ELF-1 (cell line): ENCODE measurements at regions not wholly inside any gene's neighbourhood (a gene's known extent, or its start where the extent isn't known, plus 50 kb on each side); places are given as distances from the start of the nearest gene placed in this dataset.
A peak's percentile ranks its signal among the peaks of the same experiment; 100 is the strongest.

Experiments
- DNase-seq: peaks from one replicate; pipeline ENCODE4 v3.0.0-alpha.2; 2016; ENCODE audit warnings: low read depth, low spot score

GRCh38 chr12:108037960-108038359 lies 91.1 kb upstream of the WSCD2 start:
- DNase-seq: no peak

DNA sequence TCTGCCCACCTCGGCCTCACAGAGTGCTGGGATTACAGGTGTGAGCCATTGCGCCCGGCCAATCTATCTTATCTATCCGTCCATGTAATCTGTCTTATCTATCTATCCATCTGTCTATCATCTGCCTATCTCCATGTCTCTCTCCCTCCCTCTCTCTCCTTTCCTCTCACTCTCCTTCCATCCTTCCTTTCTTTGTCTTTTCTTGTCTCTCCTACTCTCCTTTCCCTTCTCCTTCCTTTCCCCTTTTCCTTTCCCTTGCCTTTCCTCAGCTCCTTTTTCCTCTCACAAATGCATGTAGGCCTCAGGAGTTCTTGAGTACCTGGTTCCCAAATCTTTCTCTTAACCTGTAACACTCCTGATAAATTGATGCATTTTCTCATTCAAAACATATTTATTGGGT lies 89.3 kb upstream of the WSCD2 start:
- no peak for DNase-seq

DNA sequence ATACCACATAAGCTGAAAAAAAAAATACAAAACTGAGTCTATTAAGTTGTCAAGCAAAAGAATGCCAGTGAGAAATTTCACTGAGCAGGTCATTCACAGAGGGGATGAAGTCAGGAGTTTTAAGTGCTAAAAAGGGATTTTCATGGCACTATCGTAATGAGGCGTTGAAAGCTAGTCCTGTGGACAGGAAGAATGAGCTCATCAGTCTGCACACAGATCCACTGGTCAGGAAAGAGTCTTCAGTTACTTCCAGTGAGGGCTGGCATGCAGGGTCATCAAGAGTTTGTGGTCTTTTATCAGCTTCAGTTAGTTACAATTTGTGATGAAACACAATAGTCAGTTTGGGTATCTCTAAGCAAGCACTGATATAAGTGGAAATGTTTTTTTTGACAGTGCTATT lies 88.1 kb upstream of the WSCD2 start:
- no peak for DNase-seq

DNA sequence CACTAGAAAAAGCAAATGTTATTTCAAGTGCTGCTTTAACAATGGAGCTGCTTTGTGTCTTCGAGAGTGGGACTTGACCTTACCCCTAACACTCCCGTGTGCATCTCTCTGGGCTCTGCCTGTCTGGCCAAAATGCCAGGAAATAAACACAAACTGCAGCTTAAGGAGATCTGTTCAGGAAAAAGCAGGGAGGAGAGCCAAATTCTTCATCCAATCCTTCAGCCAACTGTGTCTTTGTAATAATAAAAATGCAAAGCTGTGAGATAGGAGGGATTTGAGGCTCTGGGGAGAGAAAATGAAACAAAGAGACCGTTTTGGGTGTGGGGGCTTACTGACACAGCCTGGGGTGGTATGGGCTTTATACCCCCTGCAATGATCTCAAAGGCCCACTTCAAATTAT lies 85.8 kb upstream of the WSCD2 start:
- DNase-seq: no peak

- DNase-seq: peak; percentile 56
Observed at GRCh38 chr12:108043750-108044533, 85.1 kb upstream of the WSCD2 start.

DNA sequence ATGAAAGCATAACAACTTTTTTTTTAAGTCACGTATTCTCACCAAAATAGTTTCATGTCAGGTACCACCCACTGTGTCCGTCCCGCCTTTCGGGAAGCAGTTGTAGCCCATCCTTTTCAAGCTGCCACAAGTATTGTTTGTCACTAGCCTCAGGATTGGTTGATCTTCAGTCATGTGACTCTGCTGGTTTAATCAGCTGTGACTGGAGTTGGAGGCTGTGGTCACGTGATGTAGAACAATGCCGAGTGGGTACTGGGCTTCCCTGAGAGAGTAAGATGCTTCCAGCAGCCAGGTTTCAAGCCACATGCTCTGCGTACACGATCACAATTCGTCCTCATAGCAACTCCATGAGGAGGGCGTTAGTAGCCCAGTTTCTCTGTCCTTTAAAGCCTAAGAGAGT lies 83.0 kb upstream of the WSCD2 start:
- DNase-seq: no peak

DNA sequence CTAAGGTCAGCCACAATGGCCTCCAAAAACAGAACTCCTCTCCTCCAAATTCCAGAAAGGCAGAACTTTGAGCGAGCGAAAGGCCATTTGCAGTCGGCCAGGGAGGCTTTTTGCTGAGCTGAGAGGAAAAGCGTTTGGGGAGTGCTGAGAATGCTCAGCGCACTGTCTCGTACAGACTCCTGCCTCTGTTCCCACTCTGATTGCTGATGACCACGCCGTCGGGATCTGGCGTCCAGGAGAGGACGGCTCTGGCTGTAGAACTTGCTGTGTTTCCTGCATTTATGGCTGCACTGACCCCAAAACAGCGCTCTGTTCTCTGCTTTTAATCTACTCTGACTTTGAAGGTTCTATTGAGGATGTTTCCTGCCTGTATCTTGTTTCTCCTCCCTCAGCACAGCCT lies 82.4 kb upstream of the WSCD2 start:
- no peak for DNase-seq

DNA sequence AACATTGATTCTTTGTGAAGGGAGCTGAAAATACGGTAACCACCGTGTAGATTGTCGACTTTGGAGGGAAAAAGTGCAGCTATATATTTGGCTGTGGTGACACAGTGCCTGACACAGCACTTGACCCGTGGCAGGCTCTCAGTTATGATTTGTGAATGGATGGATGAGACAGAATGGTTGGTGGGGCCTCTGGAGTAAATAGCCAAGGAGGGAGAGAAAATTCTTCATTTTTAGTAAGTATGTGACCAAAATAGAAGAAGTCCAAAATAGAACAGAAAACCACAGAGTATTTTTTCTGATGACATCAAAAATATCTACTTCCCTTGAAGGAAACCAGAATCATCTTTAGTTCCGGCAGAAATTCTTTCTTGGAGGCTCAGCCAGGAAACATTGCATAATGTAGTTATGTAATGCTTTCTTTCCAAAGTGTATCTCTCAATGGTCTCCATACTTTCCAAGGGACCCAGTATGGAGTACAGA lies 82.0 kb upstream of the WSCD2 start:
- no peak for DNase-seq

DNA sequence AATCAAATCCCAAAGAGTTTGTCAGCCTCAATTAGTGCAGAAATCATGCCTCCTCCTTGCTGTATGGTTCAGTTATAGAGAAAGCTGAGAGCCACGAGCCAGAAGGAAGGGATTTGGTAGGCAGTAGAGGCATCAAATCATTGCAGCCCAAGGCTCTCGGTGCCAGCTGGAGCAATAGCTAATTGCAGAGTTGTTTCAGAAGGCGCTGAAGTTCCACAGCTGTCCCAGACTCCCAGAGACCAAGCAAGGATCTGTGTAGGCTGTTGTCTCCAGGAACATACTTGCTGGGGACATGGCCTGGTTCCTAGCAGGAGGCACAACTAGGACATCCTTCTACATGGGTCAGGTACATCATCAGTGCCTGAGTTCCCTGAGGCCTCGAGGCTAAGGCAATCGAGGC lies 80.4 kb upstream of the WSCD2 start:
- DNase-seq: no peak

- no peak for DNase-seq
Observed at GRCh38 chr12:108050696-108051095, 78.4 kb upstream of the WSCD2 start.

GRCh38 chr12:108052260-108052659 lies 76.8 kb upstream of the WSCD2 start:
- no peak for DNase-seq

DNA sequence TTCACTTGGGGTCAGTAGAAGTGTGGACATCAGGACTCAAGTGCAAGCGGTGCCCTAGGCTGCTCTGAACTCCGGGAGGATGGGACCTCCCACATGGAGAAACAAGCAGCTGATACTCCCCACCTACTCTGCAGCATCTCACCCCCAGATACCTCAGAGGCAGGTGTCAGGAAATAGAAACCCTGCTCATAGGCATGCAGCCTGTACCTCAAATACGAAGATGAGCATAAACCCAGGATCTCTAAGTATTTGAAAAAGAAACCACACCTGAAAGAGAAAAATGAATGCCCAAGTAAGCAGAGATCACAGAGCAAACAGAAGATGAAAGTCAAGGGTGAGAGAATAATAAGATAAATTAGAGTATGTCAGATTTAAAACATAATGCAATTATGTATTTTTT lies 75.6 kb upstream of the WSCD2 start:
- DNase-seq: no peak

DNA sequence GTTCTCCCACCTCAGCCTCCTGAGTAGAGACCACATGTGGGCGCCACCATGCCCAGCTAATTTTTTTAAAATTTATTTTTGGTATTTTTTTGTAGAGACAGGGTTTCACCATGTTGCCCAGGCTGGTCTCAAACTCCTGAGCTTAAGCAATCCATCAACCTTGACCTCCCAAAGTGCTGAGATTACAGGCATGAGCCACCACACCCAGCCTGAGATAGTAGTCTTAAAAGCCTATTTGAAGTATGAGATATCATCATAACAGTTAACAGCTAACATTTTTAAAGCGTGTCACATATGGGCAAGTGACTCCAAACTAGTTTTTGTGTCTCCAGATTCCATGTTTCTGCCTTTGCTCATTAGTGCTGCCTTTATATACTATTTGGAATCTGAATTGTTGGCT lies 74.6 kb upstream of the WSCD2 start:
- DNase-seq: no peak

DNA sequence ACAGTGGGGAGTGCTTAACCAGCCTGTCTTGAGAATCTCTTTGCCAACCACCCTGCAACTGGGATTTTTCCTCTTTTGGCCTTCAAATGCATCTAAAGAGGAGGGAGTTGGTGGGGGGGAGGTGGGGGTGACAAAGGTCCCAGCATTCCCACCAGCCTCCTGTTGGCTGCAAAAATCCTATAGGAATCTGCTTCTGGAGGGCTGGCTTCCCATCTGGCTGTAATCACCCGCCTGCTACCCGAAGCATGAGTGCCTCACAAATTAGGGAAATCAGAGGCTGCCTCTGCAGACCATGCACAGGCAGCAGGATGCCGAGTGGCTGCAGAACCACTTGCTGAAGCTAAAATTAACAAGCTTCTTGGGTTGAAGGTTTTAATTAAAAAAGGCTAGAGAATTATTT lies 73.9 kb upstream of the WSCD2 start:
- no peak for DNase-seq

DNA sequence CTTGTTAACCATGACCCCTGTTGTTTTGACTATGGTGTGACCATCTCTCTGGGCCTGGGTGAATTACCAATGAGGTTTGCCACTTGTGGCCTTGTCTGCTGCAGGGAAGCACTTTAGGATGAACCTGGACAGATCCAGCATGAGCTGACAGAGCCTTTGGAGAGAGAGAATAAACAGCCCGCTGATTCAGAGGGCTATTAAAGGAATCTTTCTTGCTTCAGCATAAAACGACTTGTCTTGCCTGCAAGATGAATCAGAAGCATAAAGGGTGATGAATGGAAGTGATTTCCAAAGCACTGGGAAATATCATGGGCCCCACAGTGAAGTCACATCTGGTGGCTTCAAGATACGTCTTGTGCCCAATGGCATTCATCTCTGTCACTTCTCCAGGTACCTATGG lies 69.0 kb upstream of the WSCD2 start:
- no peak for DNase-seq

- DNase-seq: no peak
Observed at GRCh38 chr12:108060903-108061302, 68.2 kb upstream of the WSCD2 start.

DNA sequence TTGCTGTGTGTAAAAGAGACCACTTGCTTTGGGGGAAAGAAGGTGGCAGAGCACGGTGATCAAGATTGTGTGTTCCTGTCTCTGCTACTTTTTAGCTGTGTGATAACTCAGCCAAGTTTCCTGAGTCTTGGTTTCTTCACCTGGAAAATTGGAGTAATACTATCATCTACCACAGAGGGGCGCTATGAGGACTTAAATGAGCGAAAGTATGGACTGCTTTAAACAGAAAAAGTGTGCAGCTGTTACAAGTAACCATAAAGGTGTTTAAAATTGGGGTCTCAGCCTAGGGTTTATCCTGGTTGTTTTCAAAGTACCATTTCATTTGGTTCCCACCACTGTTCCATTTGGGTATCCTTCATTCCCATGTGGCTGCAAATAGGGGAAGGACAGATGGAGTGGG lies 65.9 kb upstream of the WSCD2 start:
- DNase-seq: no peak

DNA sequence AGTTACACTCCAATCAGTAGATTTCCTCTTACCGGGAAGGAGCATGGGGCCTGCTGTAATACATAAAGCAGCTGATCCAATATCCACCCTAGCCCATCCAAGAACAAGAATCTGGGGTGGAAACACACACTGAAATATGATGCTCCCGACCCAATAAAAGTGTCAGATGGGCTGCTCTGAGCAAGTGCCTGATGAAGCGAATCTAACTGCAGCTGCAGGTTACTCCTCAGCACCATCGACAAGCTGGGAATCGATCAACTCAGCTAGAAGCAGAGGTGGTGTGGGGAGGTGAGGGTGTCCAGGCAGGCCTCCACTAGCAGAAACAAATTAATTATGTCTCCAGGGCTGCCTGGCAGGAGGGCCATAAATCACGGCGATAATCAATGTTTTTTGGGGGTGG lies 64.0 kb upstream of the WSCD2 start:
- DNase-seq: no peak

DNA sequence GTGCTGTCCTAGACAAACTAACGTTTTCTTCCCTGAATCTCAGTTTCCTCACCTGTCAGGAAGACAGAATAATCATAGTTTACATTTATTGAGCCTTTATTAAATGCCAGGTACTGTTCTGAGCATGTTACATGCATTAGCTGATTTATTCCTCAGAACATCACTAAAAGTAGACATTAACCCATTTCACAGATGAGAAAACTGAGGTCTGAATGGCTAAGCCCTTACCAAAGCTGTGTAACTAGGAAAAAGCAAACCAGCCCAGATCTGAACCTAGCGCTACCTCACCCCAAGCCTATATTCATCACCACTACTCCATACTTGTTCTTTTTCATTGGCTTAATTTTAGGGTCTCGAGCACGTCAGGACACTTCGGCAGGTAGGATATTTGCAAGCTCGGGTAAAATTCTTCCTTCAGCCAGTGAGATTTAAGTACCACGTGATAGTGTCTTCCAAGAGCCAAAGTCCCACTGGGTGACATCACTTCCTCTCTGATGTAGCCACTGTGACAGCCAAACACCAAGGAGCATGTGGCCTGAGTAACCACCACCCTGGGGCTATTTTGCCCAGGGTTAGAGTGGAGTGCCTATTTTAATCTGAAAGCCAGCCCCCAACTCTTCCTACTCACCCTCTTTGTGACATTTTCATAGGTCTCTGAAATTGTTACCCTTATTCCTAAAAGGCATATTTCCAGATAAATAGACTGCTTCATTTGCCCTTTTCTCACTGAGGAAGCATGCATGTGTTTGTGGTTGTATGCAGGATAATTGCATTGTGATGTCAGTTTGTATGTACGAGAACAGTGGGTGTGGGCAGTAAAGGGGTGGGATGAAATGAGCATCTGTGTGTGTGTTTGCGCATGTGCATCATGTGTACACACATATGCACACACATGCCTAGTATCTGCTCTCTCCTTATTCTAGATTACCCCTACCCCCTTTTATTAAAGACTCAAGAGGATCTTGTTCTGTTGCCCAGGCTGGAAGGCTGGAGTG lies 62.2 kb upstream of the WSCD2 start:
- DNase-seq: peak; percentile 31

GRCh38 chr12:108069651-108070165 lies 59.4 kb upstream of the WSCD2 start:
- DNase-seq: no peak

- DNase-seq: no peak
Observed at GRCh38 chr12:108075561-108075960, 53.5 kb upstream of the WSCD2 start.

DNA sequence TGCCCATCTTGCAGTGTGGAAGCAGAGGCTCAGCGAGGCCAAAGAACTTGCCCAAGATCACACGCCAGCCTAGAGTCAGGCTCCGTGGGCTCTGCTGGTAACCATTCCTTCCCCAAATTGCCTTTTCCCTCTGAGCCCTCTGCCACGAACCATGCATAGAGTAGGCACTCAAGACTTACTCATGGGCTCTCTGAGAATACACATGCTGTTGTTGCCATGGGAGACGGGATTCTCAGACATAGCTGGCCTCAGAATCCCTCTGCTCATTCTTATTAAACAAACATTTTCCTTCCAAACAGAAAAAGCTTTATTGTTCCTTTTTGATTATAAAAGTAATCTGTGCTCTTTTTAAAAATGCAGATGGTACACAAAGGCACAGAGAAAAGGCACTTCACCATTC lies 52.5 kb upstream of the WSCD2 start:
- DNase-seq: no peak
